Activated CD8-positive, alpha-beta T cell treated with anti-CD3 and anti-CD28 coated beads for 36 hours (primary cell): ENCODE measurements at regions not wholly inside any gene's neighbourhood (a gene's known extent, or its start where the extent isn't known, plus 50 kb on each side); places are given as distances from the start of the nearest gene placed in this dataset.

Source experiments
- ATAC-seq: fragments of 200-7000 bp; cut with Tn5 transposase; one replicate; pipeline ENCODE4 v1.10.0; 2021; ENCODE audit warnings: mild to moderate bottlenecking, moderate library complexity
- CTCF ChIA-PET: fragments of 350-600 bp; sonication (Branson Sonifier 250); formaldehyde crosslinking; loops from one replicate; lab custom pipeline; 2021; ENCODE audit warnings: antibody characterized with exemption; lab: Charles Lee
- POLR2A ChIA-PET: fragments of 350-600 bp; sonication (Branson Sonifier 250); formaldehyde crosslinking; loops from one replicate; lab custom pipeline; 2021; ENCODE audit warnings: antibody characterized with exemption; lab: Charles Lee
- DNase-seq: peaks from one replicate; pipeline ENCODE4 v3.0.0-alpha.2; 2020
- H3K27ac Mint-ChIP-seq: one replicate; pipeline ENCODE4 v1.8.0; 2021; ENCODE audit warnings: mild to moderate bottlenecking, mixed read lengths
- H3K27me3 Mint-ChIP-seq: one replicate; pipeline ENCODE4 v1.8.0; 2021; ENCODE audit warnings: mixed read lengths
- H3K36me3 Mint-ChIP-seq: one replicate; pipeline ENCODE4 v1.8.0; 2021; ENCODE audit warnings: low read depth, mixed read lengths
- H3K4me1 Mint-ChIP-seq: one replicate; pipeline ENCODE4 v1.8.0; 2021; ENCODE audit warnings: low read depth, mixed read lengths
- H3K4me3 Mint-ChIP-seq: one replicate; pipeline ENCODE4 v1.8.0; 2021; ENCODE audit warnings: mild to moderate bottlenecking, moderate library complexity, mixed read lengths
- H3K9me3 Mint-ChIP-seq: one replicate; pipeline ENCODE4 v1.8.0; 2021; ENCODE audit warnings: mixed read lengths
- CTCF ChIP-seq: fragments of 200-600 bp; IDR thresholded peaks from one replicate; pipeline ENCODE4 v1.8.0; 2022; ENCODE audit warnings: antibody characterized with exemption, mild to moderate bottlenecking
- intact Hi-C: fragments of 100-400 bp; cut with micrococcal nuclease; formaldehyde crosslinking; loops from one replicate; pipeline ENCODE4 v1.10.0; 2022

DNA sequence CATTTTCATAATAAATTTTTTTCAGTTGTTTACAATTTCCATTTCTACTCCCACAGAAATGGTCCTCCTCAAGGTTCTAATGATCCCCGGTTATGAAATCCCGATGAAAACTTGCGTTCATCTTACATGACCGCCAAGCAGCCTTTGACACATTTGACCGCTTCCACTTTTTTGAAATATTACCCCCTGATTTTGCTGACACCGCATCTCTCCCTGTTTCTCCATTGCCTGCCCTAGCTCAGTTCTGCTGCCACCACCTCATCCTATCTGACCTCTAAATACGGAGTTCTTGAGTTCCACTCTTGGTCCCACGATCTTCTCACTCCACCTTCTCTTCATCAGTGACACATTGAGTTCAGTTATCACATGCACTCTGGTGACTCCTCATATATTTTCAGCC is 74.1 kb downstream of the SLC35B3 start:
- ATAC-seq (no peak), DNase-seq (no peak)
- Mint-ChIP-seq H3K4me1 (no peaks in the 10 kb centered on the region), H3K27ac (no peak overlapping the region), H3K4me3 (no peak overlapping the region), H3K9me3 (no peaks in the 10 kb centered on the region), H3K27me3 (no peaks in the 10 kb centered on the region), H3K36me3 (no peaks in the 10 kb centered on the region)
- ChIA-PET POLR2A (no interaction called here), CTCF (no interaction called here)
- intact Hi-C loops: no loop called here
- no peak for TF ChIP-seq CTCF

DNA sequence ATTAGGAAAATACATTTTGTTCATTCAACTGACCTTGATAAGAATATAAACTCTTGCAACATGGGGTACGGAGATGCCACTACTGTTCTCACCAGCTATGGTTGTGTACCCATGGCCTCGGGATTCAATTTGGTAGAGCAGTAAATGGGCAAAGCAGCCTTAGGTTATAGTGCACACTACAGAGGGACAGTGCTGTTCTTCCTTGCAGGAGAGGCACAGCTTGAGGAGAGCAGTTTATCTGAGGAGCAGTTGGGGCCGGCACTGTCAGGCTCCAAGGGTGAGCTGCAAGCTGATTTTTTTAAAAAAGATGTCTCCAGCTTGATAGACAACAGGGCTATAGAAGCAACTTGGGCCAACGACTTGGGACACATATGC is 82.4 kb downstream of the SLC35B3 start:
- intact Hi-C loops: no loop called here
- Mint-ChIP-seq H3K4me1 (no peaks in the 10 kb centered on the region), H3K27ac (no peak overlapping the region), H3K36me3 (no peaks in the 10 kb centered on the region), H3K9me3 (no peaks in the 10 kb centered on the region), H3K27me3 (peaks cover 1% of the 10 kb centered on the region), H3K4me3 (no peak overlapping the region)
- no peak for ATAC-seq
- no peak for TF ChIP-seq CTCF
- ChIA-PET POLR2A (no interaction called here), CTCF (no interaction called here)
- DNase-seq: no peak

- H3K4me1 Mint-ChIP-seq: no peaks in the 10 kb centered on the region
- POLR2A ChIA-PET: no interaction called here
These were observed 82.9 kb downstream of the SLC35B3 start for GRCh38 chr6:8352335-8352965.

DNA sequence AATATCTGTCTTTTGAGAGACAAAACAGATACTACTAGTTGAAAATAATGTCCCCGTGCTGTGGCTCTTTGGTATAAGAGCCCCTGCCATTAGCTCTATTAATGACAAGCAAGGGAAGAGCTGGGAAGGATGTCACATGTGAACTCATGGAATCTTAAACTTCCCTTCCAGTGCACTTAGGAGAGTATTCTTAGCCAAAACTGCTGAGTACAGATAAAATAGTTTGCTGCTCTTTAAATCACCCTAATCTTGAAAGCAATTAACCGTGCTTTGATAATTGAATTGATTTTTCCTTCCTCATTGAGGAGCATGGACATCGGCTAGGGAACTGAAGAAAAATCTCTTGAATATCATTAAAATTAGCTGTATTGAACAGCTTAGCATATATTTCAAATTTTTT is 91.7 kb downstream of the SLC35B3 start:
- intact Hi-C loops: no loop called here
- no peak overlapping the region for H3K4me3 Mint-ChIP-seq
- no peak overlapping the region for H3K27ac Mint-ChIP-seq
- ChIA-PET CTCF (interaction anchor here (0.9 kb wide), 1 partner anchor 124 kb away, joined by 3 read pairs; no protein-coding TSS in a partner anchor), POLR2A (no interaction called here)
- H3K9me3 Mint-ChIP-seq: peaks cover 10% of the 10 kb centered on the region
- H3K4me1 Mint-ChIP-seq: no peaks in the 10 kb centered on the region
- ATAC-seq: no peak
- H3K36me3 Mint-ChIP-seq: peaks cover 2% of the 10 kb centered on the region
- DNase-seq: no peak
- no peak for TF ChIP-seq CTCF
- peaks cover 2% of the 10 kb centered on the region for H3K27me3 Mint-ChIP-seq

More at GRCh38 chr6:8352335-8352965, 82.9 kb downstream of the SLC35B3 start:
- no peak overlapping the region for H3K27ac Mint-ChIP-seq
- TF ChIP-seq CTCF: no peak
- CTCF ChIA-PET: no interaction called here
- peaks cover 1% of the 10 kb centered on the region for H3K27me3 Mint-ChIP-seq
- no peaks in the 10 kb centered on the region for H3K36me3 Mint-ChIP-seq
- no peaks in the 10 kb centered on the region for H3K9me3 Mint-ChIP-seq
- H3K4me3 Mint-ChIP-seq: no peak overlapping the region
- ATAC-seq: no peak
- intact Hi-C loops: no loop called here
- no peak for DNase-seq

GRCh38 chr6:8342241-8342819 is 93.0 kb downstream of the SLC35B3 start:
- CTCF ChIA-PET: no interaction called here
- POLR2A ChIA-PET: interaction anchor here (0.6 kb wide), 1 partner anchor 79 kb away, joined by 3 read pairs; no protein-coding TSS in a partner anchor
- ATAC-seq: no peak

More at GRCh38 chr6:8342241-8342819, 93.0 kb downstream of the SLC35B3 start:
- no peak overlapping the region for H3K4me3 Mint-ChIP-seq
- H3K27ac Mint-ChIP-seq: no peak overlapping the region
- TF ChIP-seq CTCF: no peak
- H3K36me3 Mint-ChIP-seq: peaks cover 2% of the 10 kb centered on the region
- peaks cover 9% of the 10 kb centered on the region for H3K9me3 Mint-ChIP-seq
- intact Hi-C loops: no loop called here
- peaks cover 2% of the 10 kb centered on the region for H3K27me3 Mint-ChIP-seq
- no peaks in the 10 kb centered on the region for H3K4me1 Mint-ChIP-seq
- DNase-seq: no peak
